ENCODE measurements at regions not wholly inside any gene's neighbourhood (a gene's known extent, or its start where the extent isn't known, plus 50 kb on each side); places are given as distances from the start of the nearest gene placed in this dataset.

GRCh38 chr5:54704825-54705224 lies 187.3 kb downstream of the SNX18 start (continued):
- TF ChIP-seq CTCF (IDR thresholded peaks at IDR 0.05 in 2 of 3, conservative IDR thresholded peaks at IDR 0.05 in 1 of 3; ENCODE audit: borderline replicate concordance in 1 of 3, insufficient read depth in 1 of 3, low read depth in 2 of 3, low read length in 2 of 3) (no peak), TCF7L2 (IDR thresholded peaks at IDR 0.05; ENCODE audit: borderline replicate concordance, extremely low read depth, insufficient read depth, insufficient read length) (no peak), RAD21 (IDR thresholded peaks at IDR 0.05; ENCODE audit: low read depth) (no peak), SP1 (IDR thresholded peaks at IDR 0.05; ENCODE audit: low read depth) (no peak), CBX3 (IDR thresholded peaks at IDR 0.05; ENCODE audit: low read depth) (no peak), POLR2AphosphoS5 (IDR thresholded peaks at IDR 0.05; ENCODE audit: low read depth, low read length) (no peak), CEBPB (IDR thresholded peaks at IDR 0.05; ENCODE audit: low read depth) (no peak), FOSL1 (IDR thresholded peaks at IDR 0.05; ENCODE audit: low read depth) (no peak), YY1 (IDR thresholded peaks at IDR 0.05; ENCODE audit: extremely low read depth, insufficient replicate concordance, low read depth, low read length) (no peak)

- Histone ChIP-seq H3K9me2 (ENCODE audit: insufficient read depth) (no peaks in the 10 kb centered on the region), H2AFZ (ENCODE audit: low read depth, low read length, poor library complexity, severe bottlenecking) (no peak overlapping the region), H3K27ac (ENCODE audit: low read depth, low read length) (no peak overlapping the region), H3K4me3 (replicated peaks in 1 of 2; ENCODE audit: low read depth in 1 of 2, low read length in 2 of 2) (no peak overlapping the region), H4K20me1 (ENCODE audit: insufficient read depth) (no peaks in the 10 kb centered on the region), H3K36me3 (ENCODE audit: control insufficient read depth in 1 of 2, insufficient read depth in 2 of 2, low read length in 2 of 2) (no peaks in the 10 kb centered on the region), H3K9me3 (ENCODE audit: control insufficient read depth in 1 of 2, insufficient read depth in 1 of 2, low read depth in 1 of 2, low read length in 2 of 2) (no peaks in the 10 kb centered on the region), H3K9ac (ENCODE audit: low read length) (no peak overlapping the region), H3K27me3 (ENCODE audit: insufficient read depth, low read length) (peaks cover 19% of the 10 kb centered on the region; the same call in 1 of the 2 replicates), H3K4me1 (ENCODE audit: control insufficient read depth in 1 of 2, insufficient read depth in 2 of 2, low read length in 2 of 2) (peaks cover 0 to 8% of the 10 kb centered on the region in 2 experiments; a peak in 1 of 4 replicates), H3K4me2 (ENCODE audit: low read length) (no peak overlapping the region), H3K79me2 (ENCODE audit: insufficient read depth, low read length) (no peaks in the 10 kb centered on the region)
- RAD21 ChIA-PET (ENCODE audit: low non-redundant PET in 1 of 2, low total read pairs in 2 of 2, uncharacterized antibody in 2 of 2, unreplicated experiment in 2 of 2), result no interaction called here
- BruUV-seq (replicated peaks), result no TSS peak
- DNase-seq (ENCODE audit: low read depth, low spot score), result no peak
- CTCF ChIA-PET, result no interaction called here
- ATAC-seq, result no peak
- POLR2A ChIA-PET, result no interaction called here
- intact Hi-C loops (cut with micrococcal nuclease), result no loop called here
- TF ChIP-seq REST (IDR thresholded peaks at IDR 0.05; ENCODE audit: low read depth), result no peak
- no peak for TF ChIP-seq FOSL1 (IDR thresholded peaks at IDR 0.05; ENCODE audit: low read depth)
- no peak for TF ChIP-seq POLR2AphosphoS5 (IDR thresholded peaks at IDR 0.05; ENCODE audit: low read depth, low read length)
- no peak for TF ChIP-seq TCF7L2 (IDR thresholded peaks at IDR 0.05; ENCODE audit: borderline replicate concordance, extremely low read depth, insufficient read depth, insufficient read length)
- no peak for TF ChIP-seq EZH2 (IDR thresholded peaks at IDR 0.05)
- TF ChIP-seq ELF1 (IDR thresholded peaks at IDR 0.05; ENCODE audit: borderline replicate concordance, low read depth), result no peak
- no peak for TF ChIP-seq SP1 (IDR thresholded peaks at IDR 0.05; ENCODE audit: low read depth)
- no peak for TF ChIP-seq EZH2phosphoT487 (IDR thresholded peaks at IDR 0.05; ENCODE audit: borderline replicate concordance)
- no peak for TF ChIP-seq ZBTB33 (IDR thresholded peaks at IDR 0.05; ENCODE audit: extremely low read depth, insufficient replicate concordance, low read length)
Observed at GRCh38 chr5:54704333-54704732, 186.8 kb downstream of the SNX18 start.

Measured in HCT116 (cell line).